ENCODE measurements at regions not wholly inside any gene's neighbourhood (a gene's known extent, or its start where the extent isn't known, plus 50 kb on each side); places are given as distances from the start of the nearest gene placed in this dataset.

GRCh38 chr3:95277613-95278012 lies 1214.8 kb downstream of the NSUN3 start:
- Histone ChIP-seq H3K4me1 (ENCODE audit: control insufficient read depth in 1 of 2, insufficient read depth in 2 of 2, low read length in 2 of 2) (no peaks in the 10 kb centered on the region), H3K4me2 (ENCODE audit: low read length) (no peak overlapping the region), H3K9ac (ENCODE audit: low read length) (no peak overlapping the region), H4K20me1 (ENCODE audit: insufficient read depth) (no peaks in the 10 kb centered on the region), H3K36me3 (ENCODE audit: control insufficient read depth in 1 of 2, insufficient read depth in 2 of 2, low read length in 2 of 2) (no peaks in the 10 kb centered on the region), H3K9me3 (ENCODE audit: control insufficient read depth in 1 of 2, insufficient read depth in 1 of 2, low read depth in 1 of 2, low read length in 2 of 2) (peaks cover 3 to 9% of the 10 kb centered on the region in 2 experiments; a peak in 3 of 4 replicates), H3K79me2 (ENCODE audit: insufficient read depth, low read length) (no peaks in the 10 kb centered on the region), H3K4me3 (replicated peaks in 1 of 2; ENCODE audit: low read depth in 1 of 2, low read length in 2 of 2) (no peak overlapping the region), H2AFZ (ENCODE audit: low read depth, low read length, poor library complexity, severe bottlenecking) (no peak overlapping the region), H3K27ac (ENCODE audit: low read depth, low read length) (no peak overlapping the region), H3K9me2 (ENCODE audit: insufficient read depth) (no peaks in the 10 kb centered on the region), H3K27me3 (ENCODE audit: insufficient read depth, low read length) (no peaks in the 10 kb centered on the region)
- DNase-seq (ENCODE audit: low read depth, low spot score) (no peak), ATAC-seq (no peak)
- ChIA-PET RAD21 (ENCODE audit: low non-redundant PET in 1 of 2, low total read pairs in 2 of 2, uncharacterized antibody in 2 of 2, unreplicated experiment in 2 of 2) (no interaction called here), CTCF (no interaction called here), POLR2A (no interaction called here)
- no TSS peak for BruUV-seq (replicated peaks)
- intact Hi-C loops (cut with micrococcal nuclease), result no loop called here
- TF ChIP-seq POLR2AphosphoS5 (IDR thresholded peaks at IDR 0.05; ENCODE audit: low read depth, low read length) (no peak), ZFX (IDR thresholded peaks at IDR 0.05) (no peak), ELF1 (IDR thresholded peaks at IDR 0.05; ENCODE audit: borderline replicate concordance, low read depth) (no peak), EGR1 (IDR thresholded peaks at IDR 0.05; ENCODE audit: low read depth) (no peak)

- intact Hi-C loops (cut with micrococcal nuclease), result no loop called here
- Histone ChIP-seq H3K27me3 (ENCODE audit: insufficient read depth, low read length) (no peaks in the 10 kb centered on the region), H3K9me2 (ENCODE audit: insufficient read depth) (no peaks in the 10 kb centered on the region), H3K4me1 (ENCODE audit: control insufficient read depth in 1 of 2, insufficient read depth in 2 of 2, low read length in 2 of 2) (no peaks in the 10 kb centered on the region), H3K27ac (ENCODE audit: low read depth, low read length) (no peak overlapping the region), H3K79me2 (ENCODE audit: insufficient read depth, low read length) (no peaks in the 10 kb centered on the region), H3K4me3 (replicated peaks in 1 of 2; ENCODE audit: low read depth in 1 of 2, low read length in 2 of 2) (no peak overlapping the region), H3K36me3 (ENCODE audit: control insufficient read depth in 1 of 2, insufficient read depth in 2 of 2, low read length in 2 of 2) (no peaks in the 10 kb centered on the region), H4K20me1 (ENCODE audit: insufficient read depth) (no peaks in the 10 kb centered on the region), H3K9me3 (ENCODE audit: control insufficient read depth in 1 of 2, insufficient read depth in 1 of 2, low read depth in 1 of 2, low read length in 2 of 2) (peaks cover 3 to 9% of the 10 kb centered on the region in 2 experiments; a peak in 3 of 4 replicates), H3K9ac (ENCODE audit: low read length) (no peak overlapping the region), H3K4me2 (ENCODE audit: low read length) (no peak overlapping the region), H2AFZ (ENCODE audit: low read depth, low read length, poor library complexity, severe bottlenecking) (no peak overlapping the region)
- DNase-seq (ENCODE audit: low read depth, low spot score), result no peak
- BruUV-seq (replicated peaks), result no TSS peak
- RAD21 ChIA-PET (ENCODE audit: low non-redundant PET in 1 of 2, low total read pairs in 2 of 2, uncharacterized antibody in 2 of 2, unreplicated experiment in 2 of 2), result no interaction called here
- no peak for ATAC-seq
- CTCF ChIA-PET, result no interaction called here
- POLR2A ChIA-PET, result no interaction called here
- TF ChIP-seq CBX3 (IDR thresholded peaks at IDR 0.05; ENCODE audit: low read depth), result no peak
- no peak for TF ChIP-seq ZBTB33 (IDR thresholded peaks at IDR 0.05; ENCODE audit: extremely low read depth, insufficient replicate concordance, low read length)
- TF ChIP-seq CEBPB (IDR thresholded peaks at IDR 0.05; ENCODE audit: low read depth), result no peak
- TF ChIP-seq POLR2AphosphoS5 (IDR thresholded peaks at IDR 0.05; ENCODE audit: low read depth, low read length), result no peak
- no peak for TF ChIP-seq CTCF (IDR thresholded peaks at IDR 0.05 in 2 of 3, conservative IDR thresholded peaks at IDR 0.05 in 1 of 3; ENCODE audit: borderline replicate concordance in 1 of 3, insufficient read depth in 1 of 3, low read depth in 2 of 3, low read length in 2 of 3)
- TF ChIP-seq POLR2A (IDR thresholded peaks at IDR 0.05; ENCODE audit: borderline replicate concordance, extremely low read depth, insufficient read depth, insufficient read length), result no peak
- TF ChIP-seq RAD21 (IDR thresholded peaks at IDR 0.05; ENCODE audit: low read depth), result no peak
- TF ChIP-seq ZNF274 (IDR thresholded peaks at IDR 0.05; ENCODE audit: low read depth, low read length), result no peak
- TF ChIP-seq MAX (IDR thresholded peaks at IDR 0.05), result no peak
- TF ChIP-seq ATF3 (IDR thresholded peaks at IDR 0.05), result no peak
- TF ChIP-seq ZFX (IDR thresholded peaks at IDR 0.05), result no peak
- no peak for TF ChIP-seq SRF (IDR thresholded peaks at IDR 0.05; ENCODE audit: low read depth)
- no peak for TF ChIP-seq TCF7L2 (IDR thresholded peaks at IDR 0.05; ENCODE audit: borderline replicate concordance, extremely low read depth, insufficient read depth, insufficient read length)
- TF ChIP-seq EZH2phosphoT487 (IDR thresholded peaks at IDR 0.05; ENCODE audit: borderline replicate concordance), result no peak
- no peak for TF ChIP-seq JUND (IDR thresholded peaks at IDR 0.05)
- TF ChIP-seq SIN3A (IDR thresholded peaks at IDR 0.05; ENCODE audit: low read depth), result no peak
Measured at GRCh38 chr3:95280711-95281352, 1218.0 kb downstream of the NSUN3 start.
